IMR-90 (cell line): ENCODE measurements at regions not wholly inside any gene's neighbourhood (a gene's known extent, or its start where the extent isn't known, plus 50 kb on each side); places are given as distances from the start of the nearest gene placed in this dataset.

Experiments
- ATAC-seq: fragments of 200-7000 bp; cut with Tn5 transposase; 2 replicates; pipeline ENCODE4 v1.9.1; 2020; ENCODE audit warnings: low read depth, mild to moderate bottlenecking, moderate library complexity
- BruUV-seq: library from RNA; stranded (reverse); fragments of 400-500 nt; replicated peaks from 2 replicates; lab custom pipeline; 2021; lab: Mats Ljungman, UMichigan
- CTCF ChIA-PET: fragments of 300-600 bp; formaldehyde crosslinking; extraction: SDS; loops from one replicate; lab custom pipeline; 2021; ENCODE audit warnings: antibody characterized with exemption; lab: Yijun Ruan, JAX
- POLR2A ChIA-PET: fragments of 300-600 bp; sonication (Branson Sonifier 250); formaldehyde crosslinking; loops from one replicate; lab custom pipeline; 2022; ENCODE audit warnings: antibody characterized with exemption; ENCODE audit not compliant: unreplicated experiment; lab: Charles Lee
- DNase-seq: peaks from one replicate; pipeline ENCODE4 v3.0.0; 2013
- H2AFZ ChIP-seq: replicated peaks from 2 replicates; pipeline ENCODE3; 2013; ENCODE audit warnings: low read length, mild to moderate bottlenecking; ENCODE audit not compliant: poor library complexity
- H2AK5ac ChIP-seq: 2 replicates; pipeline ENCODE4 v1.6.1; 2013; ENCODE audit warnings: low read depth, low read length, inconsistent platforms
- H2AK9ac ChIP-seq: replicated peaks from 2 replicates; pipeline ENCODE3; 2013; ENCODE audit warnings: mild to moderate bottlenecking, low read depth, low read length, moderate library complexity; ENCODE audit not compliant: poor library complexity
- H2BK120ac ChIP-seq: 2 replicates; pipeline ENCODE4 v1.6.1; 2013; ENCODE audit warnings: low read depth, low read length, inconsistent platforms
- H2BK15ac ChIP-seq: 3 replicates; pipeline ENCODE4 v1.6.1; 2013; ENCODE audit warnings: low read depth, low read length, inconsistent platforms
- H2BK20ac ChIP-seq: 2 replicates; pipeline ENCODE4 v1.6.1; 2013; ENCODE audit warnings: low read depth, mild to moderate bottlenecking, inconsistent platforms, low read length, moderate library complexity
- H2BK5ac ChIP-seq: 2 replicates; pipeline ENCODE4 v1.6.1; 2013; ENCODE audit warnings: mild to moderate bottlenecking, low read depth, low read length, inconsistent platforms; ENCODE audit not compliant: poor library complexity, severe bottlenecking
- H3K14ac ChIP-seq: replicated peaks from 2 replicates; pipeline ENCODE4 v1.6.1; 2013; ENCODE audit warnings: low read depth, low read length, inconsistent platforms
- H3K18ac ChIP-seq: 2 replicates; pipeline ENCODE4 v1.6.1; 2013; ENCODE audit warnings: low read depth, low read length, control low read depth
- H3K23ac ChIP-seq: 2 replicates; pipeline ENCODE4 v1.6.1; 2013; ENCODE audit warnings: low read depth, low read length, inconsistent platforms
- H3K27ac ChIP-seq: 2 replicates; pipeline ENCODE4 v1.5.1; 2013; ENCODE audit warnings: mild to moderate bottlenecking, control low read depth, low read length; ENCODE audit not compliant: insufficient read depth
- H3K27me3 ChIP-seq: 2 replicates; pipeline ENCODE4 v1.6.1; 2013; ENCODE audit warnings: low read length; ENCODE audit not compliant: control insufficient read depth, insufficient read depth
- H3K36me3 ChIP-seq: 2 replicates; pipeline ENCODE4 v1.6.1; 2013; ENCODE audit warnings: low read length, mixed read lengths; ENCODE audit not compliant: control insufficient read depth, insufficient read depth
- H3K4ac ChIP-seq: 2 replicates; pipeline ENCODE4 v1.6.1; 2013; ENCODE audit warnings: low read depth, low read length, inconsistent platforms
- H3K4me1 ChIP-seq: 2 replicates; pipeline ENCODE4 v1.6.1; 2013; ENCODE audit warnings: low read length, mixed read lengths; ENCODE audit not compliant: control insufficient read depth, insufficient read depth
- H3K4me2 ChIP-seq: 2 replicates; pipeline ENCODE4 v1.6.1; 2013; ENCODE audit warnings: low read depth, mild to moderate bottlenecking, control low read depth, low read length, moderate library complexity
- H3K4me3 ChIP-seq: 2 replicates; pipeline ENCODE4 v1.5.1; 2013; ENCODE audit warnings: low read depth, mild to moderate bottlenecking, control low read depth, low read length, moderate library complexity; ENCODE audit not compliant: insufficient read depth
- H3K56ac ChIP-seq: 2 replicates; pipeline ENCODE4 v1.6.1; 2013; ENCODE audit warnings: low read length, inconsistent platforms; ENCODE audit not compliant: insufficient read depth; ENCODE audit errors: extremely low read depth
- H3K79me1 ChIP-seq, 2 experiments: 2 replicates each; pipeline ENCODE4 v1.6.1; 2013; ENCODE audit warnings: low read length in 2 of 2, inconsistent platforms in 1 of 2, low read depth in 1 of 2
- H3K9ac ChIP-seq: 2 replicates; pipeline ENCODE4 v1.6.1; 2013; ENCODE audit warnings: low read depth, low read length, control low read depth
- H3K9me1 ChIP-seq: 2 replicates; pipeline ENCODE4 v1.6.1; 2013; ENCODE audit warnings: low read length, inconsistent platforms; ENCODE audit not compliant: insufficient read depth
- H3K9me3 ChIP-seq: 2 replicates; pipeline ENCODE4 v1.6.1; 2013; ENCODE audit warnings: low read length; ENCODE audit not compliant: control insufficient read depth, insufficient read depth
- H4K20me1 ChIP-seq: 2 replicates; pipeline ENCODE4 v1.6.1; 2013; ENCODE audit warnings: low read length, inconsistent platforms; ENCODE audit not compliant: insufficient read depth
- H4K5ac ChIP-seq: 2 replicates; pipeline ENCODE4 v1.6.1; 2013; ENCODE audit warnings: mild to moderate bottlenecking, low read depth, low read length, control low read depth
- H4K8ac ChIP-seq, 2 experiments: 2 replicates each; pipeline ENCODE4 v1.6.1; 2013; ENCODE audit warnings: low read depth in 2 of 2, low read length in 2 of 2, control low read depth in 1 of 2, inconsistent platforms in 1 of 2
- H4K91ac ChIP-seq: 2 replicates; pipeline ENCODE4 v1.6.1; 2013; ENCODE audit warnings: low read depth, low read length, inconsistent platforms; ENCODE audit not compliant: insufficient read depth
- CEBPB ChIP-seq: IDR thresholded peaks from 2 replicates; pipeline ENCODE4 v1.6.1; 2012; ENCODE audit warnings: low read depth, low read length, improper control_type of control experiment
- FOS ChIP-seq: fragments of 150-350 bp; IDR thresholded peaks from 2 replicates; pipeline ENCODE4 v1.6.1; 2016; ENCODE audit warnings: low read depth, low read length
- WGBS, 2 experiments: methylation state at CpG; one replicate each; pipeline versions ENCODE4 v1.1.5 to v1.1.7; 2013; ENCODE audit warnings: missing lambda C conversion rate in 2 of 2; ENCODE audit not compliant: insufficient read length in 1 of 2; ENCODE audit errors: extremely low coverage in 2 of 2; 5-methylcytosine and 5-hydroxymethylcytosine counted together
- dilution Hi-C: fragments of 300-500 bp; cut with HindIII; formaldehyde crosslinking; loops from one replicate; pipeline ENCODE4 v1.14.3; 2018; ENCODE audit warnings: low sequenced_read_pairs; ENCODE audit not compliant: unreplicated experiment
- in situ Hi-C: fragments of 300-500 bp; cut with MboI; formaldehyde crosslinking; loops from 3 replicates; pipeline ENCODE4 v1.14.3; 2019; ENCODE audit warnings: low sequenced_read_pairs, inconsistent platforms, mixed read lengths
- intact Hi-C: fragments of 100-400 bp; cut with micrococcal nuclease; formaldehyde crosslinking; loops from 2 replicates; pipeline ENCODE4 v1.10.0; 2022

GRCh38 chr15:62845241-62846126, 197.1 kb upstream of the TPM1 start:
- Histone ChIP-seq H3K18ac (no peak overlapping the region), H3K14ac (peak overlapping the region; percentile 8), H3K27ac (no peak overlapping the region), H3K27me3 (no peaks in the 10 kb centered on the region), H4K8ac (no peak overlapping the region; a peak in 1 of 4 replicates), H3K23ac (0 out of 2 replicates have a peak overlapping the region, but pooled peaks have one; percentile 4), H3K4ac (peak overlapping the region; percentile 20), H3K56ac (no peak overlapping the region), H3K4me3 (no peak overlapping the region), H3K9me3 (no peaks in the 10 kb centered on the region), H2BK20ac (peak overlapping the region; percentile 39), H4K91ac (peak overlapping the region; percentile 52), H2BK5ac (no peak overlapping the region), H2AK9ac (no peak overlapping the region), H2AK5ac (peak overlapping the region; percentile 62), H4K5ac (no peak overlapping the region), H2BK15ac (peak overlapping the region; percentile 44; the same call in 1 of the 3 replicates), H2AFZ (peak overlapping the region; percentile 8), H3K9ac (no peak overlapping the region), H3K4me2 (no peak overlapping the region), H3K79me1 (peaks cover 0 to 9% of the 10 kb centered on the region in 2 experiments; a peak in 1 of 4 replicates), H4K20me1 (no peaks in the 10 kb centered on the region), H3K36me3 (peaks cover 4% of the 10 kb centered on the region; the same call in 1 of the 2 replicates), H2BK120ac (peak overlapping the region; percentile 64), H3K4me1 (peaks cover 14% of the 10 kb centered on the region; the same call in 1 of the 2 replicates), H3K9me1 (peaks cover 14% of the 10 kb centered on the region)
- TF ChIP-seq FOS (0 out of 2 replicates have a peak, but pooled peaks have one; percentile 17), CEBPB (no peak)
- ChIA-PET CTCF (interaction anchor here (0.9 kb wide), 1 partner anchor 84 kb away, joined by 3 read pairs; no protein-coding TSS in a partner anchor), POLR2A (interaction anchor here (0.6 kb wide), 1 partner anchor 109 kb away, joined by 7 read pairs; no protein-coding TSS in a partner anchor)
- BruUV-seq, result no TSS peak
- DNase-seq, result peak; percentile 59
- dilution Hi-C loops (no loop called here), intact Hi-C loops (no loop called here), in situ Hi-C loops (no loop called here)
- WGBS, 2 experiments, result 63% methylated on average over 6 of the region's 12 CpGs; no CpG with 5 or more reads in 1 of the 2 experiments
- peak; percentile 14; the same call in 1 of the 2 replicates for ATAC-seq
